Uterus (tissue), 3 donors: ENCODE measurements at regions not wholly inside any gene's neighbourhood (a gene's known extent, or its start where the extent isn't known, plus 50 kb on each side); places are given as distances from the start of the nearest gene placed in this dataset. TPM values are rescaled to one million over a fixed set of nuclear protein-coding genes. Genes with fewer than 3 reads are reported as not detected.

ENCODE experiments used
- DNase-seq, 2 donors: peaks; one replicate each; pipeline ENCODE4 v3.0.0-alpha.2; 2019 to 2020
- H3K27ac ChIP-seq, 2 donors: fragments of 200-600 bp; sonication (generic); 1 replicate in 1 of 2; 2 replicates in 1 of 2; pipeline ENCODE4 v1.5.1; 2016 to 2018
- H3K27me3 ChIP-seq, 2 donors: fragments of 200-600 bp; sonication (generic); one replicate each; pipeline ENCODE4 v1.5.1; 2018 to 2019; ENCODE audit warnings: control low read depth in 1 of 2
- H3K36me3 ChIP-seq, 2 donors: fragments of 200-600 bp; sonication (generic); one replicate each; pipeline ENCODE4 v1.5.1; 2019; ENCODE audit warnings: control low read depth in 1 of 2
- H3K4me1 ChIP-seq, 2 donors: fragments of 200-600 bp; sonication (generic); one replicate each; pipeline ENCODE4 v1.5.1; 2018 to 2019; ENCODE audit warnings: control low read depth in 1 of 2
- H3K4me3 ChIP-seq, 2 donors: fragments of 200-600 bp; sonication (generic); 1 replicate in 1 of 2; 2 replicates in 1 of 2; pipeline ENCODE4 v1.5.1; 2018 to 2019; ENCODE audit warnings: mild to moderate bottlenecking in 1 of 2
- H3K9me3 ChIP-seq, 2 donors: fragments of 200-600 bp; sonication (generic); one replicate each; pipeline ENCODE4 v1.5.1; 2019; ENCODE audit warnings: control low read depth in 1 of 2
- CTCF ChIP-seq, 4 experiments: fragments of 200-600 bp in 2 of 4; fragments of 450-650 bp in 2 of 4; sonication (generic) in 2 of 4; IDR thresholded peaks; one replicate each; pipeline ENCODE4 v1.5.1; 2016 to 2019; ENCODE audit warnings: antibody characterized with exemption in 4 of 4, mild to moderate bottlenecking in 2 of 4, moderate library complexity in 1 of 4
- POLR2A ChIP-seq, 2 donors: fragments of 450-650 bp; IDR thresholded peaks; one replicate each; pipeline ENCODE4 v1.6.1; 2016; ENCODE audit warnings: antibody characterized with exemption in 2 of 2, mild to moderate bottlenecking in 1 of 2, moderate library complexity in 1 of 2
- intact Hi-C: fragments of 100-400 bp; cut with DNase I; formaldehyde crosslinking; loops from one replicate; pipeline ENCODE4 v1.15.1; 2023; ENCODE audit warnings: low total_unique reads
- microRNA-seq: library from miRNA; unstranded; fragments of <30 nt; microRNA quantifications from one replicate; pipeline ENCODE4, GENCODE V29; 2016; ENCODE audit warnings: borderline microRNAs expressed, borderline replicate concordance
- small RNA-seq: library from RNA; depleted of rRNA; stranded (forward); fragments of <200 nt; gene quantifications from one replicate; pipeline ENCODE3, GENCODE V24; 2016
- donor health status: DM: yes; HTN: yes; CAD: no.

GRCh38 chr1:37424523-37424922 lies 49.9 kb upstream of the ZC3H12A start:
- Histone ChIP-seq H3K36me3 (no peaks in the 10 kb centered on the region), H3K9me3 (no peaks in the 10 kb centered on the region), H3K27me3 (no peaks in the 10 kb centered on the region), H3K4me3 (no peak overlapping the region), H3K27ac (no peak overlapping the region), H3K4me1 (no peaks in the 10 kb centered on the region)
- no peak for TF ChIP-seq POLR2A (IDR thresholded peaks at IDR 0.05)
- TF ChIP-seq CTCF (IDR thresholded peaks at IDR 0.05), result no peak
- no peak for DNase-seq
- intact Hi-C loops, result no loop called here

Small RNA genes in the stretch of these regions (microRNA-seq; reads per million reads assigned to microRNA genes)
- gene MIR4255, result not detected

Small RNA genes in the stretch of these regions (small RNA-seq; reads per million reads assigned to genes)
- gene MIR4255 (not detected), gene RNA5SP43 (not detected), gene RNU6-636P (not detected), gene RPS29P6 (not detected)
